SK-N-MC (cell line): ENCODE measurements at regions not wholly inside any gene's neighbourhood (a gene's known extent, or its start where the extent isn't known, plus 50 kb on each side); places are given as distances from the start of the nearest gene placed in this dataset.

Source experiments
- EZH2 ChIP-seq: fragments of 200-600 bp; sonication (generic); IDR thresholded peaks from one replicate; pipeline ENCODE4 v1.6.1; 2017; ENCODE audit warnings: antibody characterized with exemption
- FOXP2 ChIP-seq: optimal IDR thresholded peaks from 2 replicates; pipeline ENCODE3; 2011; ENCODE audit warnings: mild to moderate bottlenecking, moderate library complexity; ENCODE audit not compliant: insufficient read depth; ENCODE audit errors: extremely low read length, control extremely low read depth
- POLR2AphosphoS5 ChIP-seq: IDR thresholded peaks from 2 replicates; pipeline ENCODE4 v1.6.1; 2012; ENCODE audit warnings: mild to moderate bottlenecking, low read depth, low read length, borderline replicate concordance

GRCh38 chr2:47295981-47296635 is 73.0 kb upstream of the EPCAM start:
- TF ChIP-seq EZH2 (no peak), POLR2AphosphoS5 (no peak), FOXP2 (no peak)
